OCI-LY1 (cell line): ENCODE measurements at regions not wholly inside any gene's neighbourhood (a gene's known extent, or its start where the extent isn't known, plus 50 kb on each side); places are given as distances from the start of the nearest gene placed in this dataset.

ENCODE experiments used
- CTCF ChIP-seq: fragments of 200-600 bp; sonication (generic), shearing (Covaris generic); IDR thresholded peaks from 2 replicates; pipeline ENCODE4 v1.5.1; 2017; ENCODE audit warnings: mild to moderate bottlenecking, antibody characterized with exemption, low read length, moderate library complexity, mixed read lengths
- EZH2 ChIP-seq: fragments of 200-600 bp; sonication (generic), shearing (Covaris generic); IDR thresholded peaks from 2 replicates; pipeline ENCODE4 v1.8.0; 2017; ENCODE audit warnings: borderline replicate concordance, mixed run types, mild to moderate bottlenecking, antibody characterized with exemption, low read length, moderate library complexity, mixed read lengths

- no peak for TF ChIP-seq EZH2
- TF ChIP-seq CTCF: no peak
Measured at GRCh38 chr5:61801174-61801573, 469.1 kb downstream of the ZSWIM6 start.
